Stimulated activated CD4-positive, alpha-beta T cell treated with anti-CD3 and anti-CD28 coated beads, Interleukin-2, amount 100 ng/mL, for 24 hours (primary cell): ENCODE measurements at regions not wholly inside any gene's neighbourhood (a gene's known extent, or its start where the extent isn't known, plus 50 kb on each side); places are given as distances from the start of the nearest gene placed in this dataset.
"Not testable (repeated sequence)": the region's sequence is repeated elsewhere in the genome, so short reads cannot be mapped to it uniquely, and the experiment has no call there.

Experiments used
- DNase-seq, 2 donors: peaks; one replicate each; pipeline ENCODE4 v3.0.0-alpha.2; 2020

GRCh38 chr13:24997367-24997967 lies 98.5 kb upstream of the PABPC3 start:
- no peak for DNase-seq

- no peak for DNase-seq
Measured at GRCh38 chr13:24998433-24998832, 97.5 kb upstream of the PABPC3 start.

GRCh38 chr13:25001476-25002206 lies 94.3 kb upstream of the PABPC3 start:
- no peak for DNase-seq

GRCh38 chr13:25002311-25002710 lies 93.6 kb upstream of the PABPC3 start:
- DNase-seq: not testable (repeated sequence)

GRCh38 chr13:25004489-25004888 lies 91.4 kb upstream of the PABPC3 start:
- not testable (repeated sequence) for DNase-seq

- not testable (repeated sequence) for DNase-seq
Measured at GRCh38 chr13:25005050-25005497, 90.9 kb upstream of the PABPC3 start.

GRCh38 chr13:25007389-25007788 lies 88.5 kb upstream of the PABPC3 start:
- not testable (repeated sequence) for DNase-seq

- not testable (repeated sequence) for DNase-seq
Measured at GRCh38 chr13:25014398-25014973, 81.5 kb upstream of the PABPC3 start.

GRCh38 chr13:25017176-25017575 lies 78.8 kb upstream of the PABPC3 start:
- DNase-seq: not testable (repeated sequence)

- peak; percentile 34 to 74 for DNase-seq
Measured at GRCh38 chr13:25017808-25018728, 77.9 kb upstream of the PABPC3 start.

- DNase-seq: peak in 1 of 2 donors; percentile 12
Measured at GRCh38 chr13:25018729-25019115, 77.2 kb upstream of the PABPC3 start.

GRCh38 chr13:25019741-25020140 lies 76.2 kb upstream of the PABPC3 start:
- DNase-seq: not testable (repeated sequence)

GRCh38 chr13:25024175-25024574 lies 71.8 kb upstream of the PABPC3 start:
- DNase-seq: no peak

- DNase-seq: no peak
Measured at GRCh38 chr13:25032160-25032559, 63.8 kb upstream of the PABPC3 start.

GRCh38 chr13:25034173-25034572 lies 61.8 kb upstream of the PABPC3 start:
- DNase-seq: no peak

GRCh38 chr13:25037057-25037813 lies 58.7 kb upstream of the PABPC3 start:
- DNase-seq: peak; percentile 38 to 40

- no peak for DNase-seq
Measured at GRCh38 chr13:25042151-25042865, 53.6 kb upstream of the PABPC3 start.

- DNase-seq: no peak
Measured at GRCh38 chr13:25044071-25044470, 51.9 kb upstream of the PABPC3 start.
